ENCODE measurements at regions not wholly inside any gene's neighbourhood (a gene's known extent, or its start where the extent isn't known, plus 50 kb on each side); places are given as distances from the start of the nearest gene placed in this dataset.
"Not testable (repeated sequence)": the region's sequence is repeated elsewhere in the genome, so short reads cannot be mapped to it uniquely, and the experiment has no call there.

DNA sequence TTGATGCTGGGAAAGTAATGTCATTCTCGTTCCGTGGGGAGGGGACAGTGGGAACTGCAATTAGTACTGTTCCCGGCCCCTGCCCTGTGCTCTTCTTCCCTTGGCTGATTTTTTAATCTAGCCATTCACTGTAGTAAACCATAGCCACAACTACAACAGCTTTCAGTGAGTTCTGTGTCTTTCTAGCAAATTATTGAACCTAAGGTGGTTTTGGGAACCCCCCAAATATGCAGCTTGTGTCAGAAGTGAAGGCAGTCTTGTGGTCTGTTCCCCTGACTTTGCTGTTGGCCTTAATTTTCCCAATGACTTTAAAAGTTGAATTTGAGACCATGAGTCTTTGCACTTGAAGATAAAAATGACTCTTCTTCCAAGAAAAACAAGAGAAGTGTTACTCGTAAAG, 114.3 kb upstream of the ETV6 start:
- in situ Hi-C loops (cut with MboI; ENCODE audit: low sequenced_read_pairs): no loop called here

DNA sequence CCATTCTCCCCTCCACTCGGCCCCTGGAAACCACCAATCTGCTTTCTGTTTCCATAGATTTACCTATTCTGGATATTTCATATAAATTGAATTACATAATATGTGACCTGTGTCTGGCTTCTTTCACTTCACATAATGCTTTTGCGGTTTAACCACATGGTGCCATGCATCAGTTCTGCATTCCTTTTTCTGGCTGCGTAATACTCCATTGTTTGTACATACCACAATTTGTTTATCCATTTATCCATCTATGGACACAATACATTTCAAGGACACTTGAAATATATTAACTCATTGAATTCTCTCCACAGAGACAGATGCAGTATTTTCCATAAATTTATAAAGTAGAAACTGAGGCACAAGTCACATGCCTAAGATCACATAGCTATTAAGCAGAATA, 110.3 kb upstream of the ETV6 start:
- in situ Hi-C loops (cut with MboI; ENCODE audit: low sequenced_read_pairs): no loop called here

DNA sequence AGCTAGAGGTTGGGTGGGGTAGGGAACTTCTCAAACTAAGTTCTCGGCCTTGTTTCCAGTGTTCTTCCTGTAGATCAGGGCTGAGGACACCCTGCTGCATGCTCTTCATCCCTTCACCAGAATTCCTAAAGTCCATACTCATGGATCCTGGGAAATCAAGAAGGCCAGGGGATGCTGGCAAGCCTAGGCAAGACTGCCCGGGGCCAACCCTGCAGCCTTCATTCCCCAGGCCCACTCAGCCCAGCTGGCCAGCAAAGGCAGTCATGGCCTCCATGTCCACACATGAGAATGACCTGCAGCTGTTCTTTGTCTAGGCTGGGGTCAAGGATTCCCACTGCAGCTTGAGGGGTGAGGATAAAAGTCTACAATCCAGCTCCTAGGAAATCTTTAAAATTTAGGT, 109.3 kb upstream of the ETV6 start:
- in situ Hi-C loops (cut with MboI; ENCODE audit: low sequenced_read_pairs): no loop called here

DNA sequence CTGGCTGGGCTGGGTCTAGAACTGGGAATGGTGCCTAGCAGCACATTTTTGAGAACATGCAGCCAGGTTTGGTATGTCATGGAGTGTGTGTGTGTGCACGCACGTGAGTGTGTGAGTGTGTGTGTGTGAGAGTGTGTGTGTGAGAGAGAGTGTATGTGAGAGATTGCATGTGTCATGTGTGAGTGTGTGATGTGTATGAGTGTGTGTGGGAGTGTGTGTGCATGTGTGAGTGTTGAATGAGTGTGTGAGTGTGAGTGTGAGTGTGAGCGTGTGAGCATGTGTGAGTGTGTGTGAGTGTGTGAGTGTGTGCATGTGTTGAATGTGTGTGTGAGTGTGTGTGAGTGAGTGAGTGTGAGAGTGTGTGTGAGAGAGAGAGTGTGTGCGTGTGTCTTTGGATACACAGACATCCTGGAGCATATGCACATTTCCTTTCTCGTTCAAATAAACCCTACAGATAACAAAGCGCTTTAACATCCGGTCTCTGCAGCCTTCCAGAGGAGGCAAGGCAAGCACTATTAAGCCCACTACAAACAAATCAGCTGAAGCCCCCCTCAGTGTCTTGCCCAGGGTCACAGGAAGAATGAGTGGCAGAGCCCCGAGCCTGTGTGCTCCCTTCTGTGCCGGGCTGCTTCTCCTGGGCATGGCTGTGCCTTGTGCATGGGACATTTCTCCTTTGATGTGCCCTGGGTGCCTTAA, 108.7 kb upstream of the ETV6 start:
- in situ Hi-C loops (cut with MboI; ENCODE audit: low sequenced_read_pairs): no loop called here

DNA sequence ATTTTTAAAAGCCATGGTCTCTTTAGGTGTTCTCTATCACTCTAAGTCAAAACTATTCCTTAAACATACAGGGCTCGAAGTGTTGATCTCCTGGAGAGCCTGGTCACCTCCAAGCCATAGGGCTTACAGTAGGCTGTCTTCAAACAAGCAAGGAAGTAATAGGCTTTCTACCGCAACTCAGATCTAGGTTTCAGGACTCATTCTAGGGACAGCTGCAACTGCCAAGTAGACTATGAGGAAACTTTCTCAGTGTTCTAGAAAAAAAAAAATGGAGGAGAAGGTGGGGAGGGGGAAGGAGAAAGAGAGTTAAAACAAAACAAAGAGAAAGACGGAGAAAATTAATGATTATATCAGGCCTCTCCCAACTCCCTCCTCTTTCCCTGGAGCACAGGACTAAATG, 106.9 kb upstream of the ETV6 start:
- in situ Hi-C loops (cut with MboI; ENCODE audit: low sequenced_read_pairs): no loop called here

DNA sequence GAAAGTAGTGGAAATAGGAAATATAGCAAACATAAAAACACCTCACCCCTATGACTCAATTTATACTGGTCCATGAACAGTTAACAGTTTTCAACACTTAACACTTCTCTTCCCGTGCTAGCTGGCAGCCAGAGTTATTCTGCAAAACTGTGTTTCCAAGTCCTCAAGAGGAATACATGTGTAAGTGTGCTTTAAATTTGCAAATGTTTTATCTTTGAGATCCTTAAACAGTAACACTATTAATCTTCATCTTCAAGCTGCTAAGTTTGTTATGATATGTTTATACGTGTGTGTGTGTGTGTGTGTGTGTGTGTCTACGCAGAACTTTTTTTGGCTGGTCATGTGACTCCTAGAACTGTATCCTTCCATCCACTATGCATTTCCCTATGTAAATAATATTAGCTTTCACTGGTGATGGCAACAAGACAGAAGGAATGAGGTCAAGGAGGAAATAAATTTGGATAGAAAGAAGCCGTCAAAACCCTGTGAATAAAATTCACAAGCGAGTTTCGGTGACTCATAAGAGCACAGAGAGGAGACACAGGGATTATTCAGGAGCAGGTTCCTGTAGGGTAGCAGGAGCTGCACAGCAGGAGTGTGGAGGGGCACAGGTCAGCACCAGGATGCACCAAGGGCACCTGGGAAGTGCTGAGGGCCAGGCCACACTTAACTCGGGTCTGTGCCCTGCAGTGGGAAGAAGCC, 105.9 kb upstream of the ETV6 start:
- in situ Hi-C loops (cut with MboI; ENCODE audit: low sequenced_read_pairs): no loop called here

DNA sequence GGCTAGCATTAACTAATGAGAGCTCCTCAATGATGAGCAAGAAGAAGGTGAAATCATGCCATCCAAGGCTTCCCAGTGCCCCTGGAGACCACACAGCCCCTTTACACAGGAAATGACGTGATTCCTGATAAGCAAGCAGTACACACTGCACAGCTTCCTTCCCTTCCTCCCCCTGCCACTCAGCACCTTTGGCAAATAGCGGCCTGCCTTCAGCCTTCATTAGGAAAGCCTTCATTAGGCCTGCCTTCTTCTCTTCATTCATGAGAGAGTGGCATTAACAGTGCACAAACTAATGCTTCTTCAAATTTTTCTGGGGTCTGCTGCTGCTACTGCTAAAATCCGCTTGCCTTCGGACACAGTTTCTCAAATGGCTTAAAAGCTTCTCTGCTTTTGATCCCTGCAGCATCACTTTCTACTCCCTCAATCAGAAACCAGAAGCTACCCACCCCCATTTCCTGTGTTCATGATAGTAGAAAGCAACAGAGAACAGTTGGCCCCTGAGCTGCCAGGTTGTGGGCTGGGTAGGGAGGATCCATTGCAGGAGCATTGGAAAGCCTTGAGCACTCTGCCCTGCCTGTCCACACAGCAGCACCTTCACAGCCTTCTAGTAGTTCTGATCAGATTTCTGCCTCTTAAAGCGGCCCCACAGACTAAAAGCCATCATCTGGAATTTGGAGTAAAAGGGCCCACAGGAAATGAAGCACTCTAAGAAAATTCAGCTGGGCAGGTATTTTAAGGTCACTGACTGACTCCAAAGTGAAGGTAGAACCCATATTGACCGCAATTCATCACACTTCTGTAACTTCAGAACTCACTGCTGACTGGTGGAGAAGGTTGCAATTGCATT, 103.8 kb upstream of the ETV6 start:
- in situ Hi-C loops (cut with MboI; ENCODE audit: low sequenced_read_pairs): no loop called here

DNA sequence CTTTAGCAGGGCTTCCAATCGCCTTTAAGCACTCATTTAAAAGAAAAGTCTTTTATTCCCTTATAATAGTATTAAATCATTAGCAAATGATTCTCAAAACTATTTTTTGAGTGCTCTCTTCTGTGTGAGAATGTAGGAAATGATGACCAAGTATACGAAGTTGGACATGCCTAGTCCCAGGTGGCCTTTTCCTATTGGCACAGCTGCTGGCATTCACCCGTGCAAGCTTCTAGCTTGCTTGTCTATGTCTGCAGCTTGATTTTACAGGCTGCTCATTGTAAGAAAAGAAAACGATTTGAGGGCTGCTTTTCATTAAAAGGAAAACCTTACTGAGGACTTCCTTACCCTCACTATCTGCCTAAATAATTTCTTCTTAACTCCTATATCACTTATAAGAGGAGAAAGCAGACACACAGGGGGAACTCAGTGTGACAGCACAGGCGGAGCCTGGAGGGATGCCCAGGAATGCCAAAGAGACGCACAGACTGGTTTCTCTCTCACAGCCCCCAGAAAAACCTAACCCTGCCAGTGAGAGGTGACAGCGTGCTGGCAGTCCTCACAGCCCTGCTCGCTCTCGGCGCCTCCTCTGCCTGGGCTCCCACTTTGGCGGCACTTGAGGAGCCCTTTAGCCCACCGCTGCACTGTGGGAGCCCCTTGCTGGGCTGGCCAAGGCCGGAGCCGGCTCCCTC, 102.7 kb upstream of the ETV6 start:
- in situ Hi-C loops (cut with MboI; ENCODE audit: low sequenced_read_pairs): not testable (repeated sequence)

DNA sequence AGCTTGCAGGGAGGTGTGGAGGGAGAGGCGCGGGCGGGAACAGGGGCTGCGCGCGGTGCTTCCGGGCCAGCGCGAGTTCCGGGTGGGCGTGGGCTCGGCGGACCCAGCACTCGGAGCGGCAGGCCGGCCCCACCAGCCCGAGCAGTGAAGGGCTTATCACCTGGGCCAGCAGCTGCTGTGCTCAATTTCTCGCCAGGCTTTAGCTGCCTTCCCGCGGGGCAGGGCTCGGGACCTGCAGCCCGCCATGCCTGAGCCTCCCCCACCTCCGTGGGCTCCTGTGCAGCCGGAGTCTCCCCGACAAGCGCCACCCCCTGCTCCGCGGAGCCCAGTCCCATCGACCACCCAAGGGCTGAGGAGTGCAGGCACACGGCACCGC, 102.2 kb upstream of the ETV6 start:
- in situ Hi-C loops (cut with MboI; ENCODE audit: low sequenced_read_pairs): not testable (repeated sequence)

DNA sequence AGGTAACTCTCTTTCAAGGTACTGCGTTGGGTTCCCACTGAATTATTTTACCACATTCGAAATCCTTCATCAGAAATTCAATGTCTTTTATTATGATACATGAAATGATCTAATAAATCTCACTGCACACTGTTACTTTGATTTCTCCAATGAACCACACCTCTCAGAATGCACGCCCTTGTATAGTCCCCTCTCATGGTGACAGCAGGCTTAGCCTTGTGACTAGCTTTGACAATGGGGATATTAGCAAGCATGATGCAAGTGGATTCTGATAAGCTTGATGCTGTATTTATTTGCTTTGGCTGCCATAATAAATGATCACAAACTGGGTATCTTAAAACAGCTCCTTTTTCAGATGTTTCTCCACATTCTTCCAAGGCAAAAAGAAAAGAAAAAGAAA, 100.4 kb upstream of the ETV6 start:
- in situ Hi-C loops (cut with MboI; ENCODE audit: low sequenced_read_pairs): no loop called here

DNA sequence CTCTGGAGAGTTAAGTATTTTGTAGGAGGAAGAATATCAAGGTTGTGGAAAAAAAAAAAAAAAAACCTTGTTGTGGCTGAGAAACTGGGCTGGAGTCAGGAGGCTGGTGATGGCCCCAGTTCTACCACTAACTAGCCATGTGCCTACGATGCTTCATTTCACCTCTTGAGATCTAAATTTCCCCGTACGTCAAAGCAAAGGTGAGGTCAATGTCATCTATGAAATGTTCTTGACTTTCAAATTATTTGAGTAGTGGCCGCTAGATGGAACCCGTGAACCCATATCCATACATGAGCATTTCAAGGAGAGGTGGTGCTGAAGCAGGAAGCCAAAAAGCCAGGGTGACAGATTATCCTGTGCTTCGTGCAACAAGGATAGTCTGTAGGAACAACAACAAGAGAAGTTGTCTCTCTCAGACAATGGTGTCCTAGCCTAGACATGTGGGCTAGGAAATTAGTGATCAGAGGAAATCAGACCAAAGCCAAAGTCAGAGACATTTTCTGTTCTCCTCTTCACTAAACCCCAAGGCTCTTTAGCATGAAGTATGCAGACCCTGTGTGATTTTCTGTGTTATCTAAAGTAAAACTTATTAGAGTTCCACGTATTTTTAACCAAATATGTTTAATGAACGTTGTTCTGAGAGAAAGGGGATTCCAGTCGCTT, 95.5 kb upstream of the ETV6 start:
- in situ Hi-C loops (cut with MboI; ENCODE audit: low sequenced_read_pairs): loop anchor here (10.0 to 25.0 kb wide), 2 partner anchors 491 to 783 kb away; no protein-coding TSS in a partner anchor

DNA sequence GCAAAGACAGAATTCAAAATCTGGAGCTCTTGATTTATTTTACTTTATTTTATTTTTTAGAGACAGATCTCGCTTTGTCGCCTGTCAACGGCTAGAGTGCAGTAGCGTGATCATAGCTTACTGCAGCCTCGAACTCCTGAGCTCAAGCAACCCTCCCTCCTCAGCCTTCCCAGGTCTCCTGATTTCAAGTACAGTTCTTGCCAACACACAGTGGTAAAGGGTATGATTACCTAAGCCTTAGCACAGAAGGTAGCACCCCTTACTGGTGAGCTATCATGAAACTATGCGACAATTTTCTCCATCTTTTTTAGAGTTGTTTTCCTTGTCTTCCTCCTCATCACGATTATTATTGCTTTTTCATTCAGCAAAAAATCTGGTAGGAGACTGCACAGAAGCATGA, 94.3 kb upstream of the ETV6 start:
- in situ Hi-C loops (cut with MboI; ENCODE audit: low sequenced_read_pairs): loop anchor here (10.0 to 25.0 kb wide), 2 partner anchors 490 to 782 kb away; no protein-coding TSS in a partner anchor

DNA sequence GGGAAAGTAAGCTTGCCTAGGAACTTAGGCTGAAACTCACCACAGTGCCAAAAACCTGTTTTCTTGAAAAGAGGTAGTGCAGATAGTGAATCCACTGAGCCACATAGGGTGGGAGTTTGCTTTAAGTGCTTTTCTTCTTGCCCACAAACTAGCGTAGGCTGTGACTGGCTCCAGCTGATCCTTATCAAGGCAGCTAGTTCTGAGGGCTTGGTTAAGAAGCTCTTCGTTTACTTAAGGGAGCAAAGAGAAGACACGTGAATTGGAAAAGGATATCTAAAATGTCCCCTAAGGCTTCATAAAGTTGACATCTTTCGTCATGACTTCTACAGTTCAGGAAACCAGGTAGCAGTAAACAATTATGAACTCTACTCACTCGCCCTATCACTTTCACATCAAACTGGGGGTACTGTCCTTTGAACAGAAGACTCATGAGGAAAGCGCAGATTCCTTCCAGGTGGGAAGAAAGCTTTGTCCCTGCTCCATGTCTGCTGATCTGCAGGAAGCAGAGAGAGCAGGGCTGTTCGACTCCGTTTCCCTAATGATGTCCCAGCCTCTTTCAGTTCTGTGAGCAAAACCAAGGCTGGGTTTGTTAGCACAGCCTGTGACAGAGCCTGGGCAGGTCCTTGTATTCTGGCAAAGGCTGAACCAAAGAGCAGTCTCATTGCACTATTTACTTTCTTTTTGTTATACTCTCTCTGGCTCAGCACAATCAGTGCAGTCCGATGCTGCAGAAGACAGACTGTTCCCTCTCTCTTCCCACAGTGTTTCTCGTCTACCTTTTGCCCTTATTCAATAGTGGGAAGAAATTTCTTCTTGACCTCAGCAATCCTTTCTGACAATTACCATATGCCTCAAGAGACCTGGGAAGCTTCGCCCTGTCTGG, 93.5 kb upstream of the ETV6 start:
- in situ Hi-C loops (cut with MboI; ENCODE audit: low sequenced_read_pairs): loop anchor here (10.0 to 25.0 kb wide), 2 partner anchors 489 to 781 kb away; no protein-coding TSS in a partner anchor

DNA sequence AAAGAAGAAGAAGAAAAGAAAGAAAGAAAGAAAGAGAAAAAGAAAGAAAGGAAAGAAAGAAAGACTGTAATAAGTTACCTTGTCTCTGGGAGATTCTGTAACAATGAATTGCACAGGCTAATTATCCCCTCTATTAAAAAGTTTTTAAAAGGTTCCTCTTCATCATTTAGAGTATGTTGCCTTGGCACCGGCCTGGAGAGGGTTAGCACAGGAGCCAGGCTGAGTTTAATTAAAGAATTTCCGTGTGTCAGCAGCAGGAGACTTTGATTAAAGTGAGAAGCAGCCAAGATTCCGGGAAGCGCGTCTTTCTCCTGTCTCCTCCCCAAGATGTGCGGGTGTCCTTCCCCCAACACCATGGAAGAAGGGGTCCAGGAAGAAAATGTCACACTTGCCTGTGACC, 92.8 kb upstream of the ETV6 start:
- in situ Hi-C loops (cut with MboI; ENCODE audit: low sequenced_read_pairs): loop anchor here (10.0 to 25.0 kb wide), 2 partner anchors 488 to 781 kb away; no protein-coding TSS in a partner anchor

DNA sequence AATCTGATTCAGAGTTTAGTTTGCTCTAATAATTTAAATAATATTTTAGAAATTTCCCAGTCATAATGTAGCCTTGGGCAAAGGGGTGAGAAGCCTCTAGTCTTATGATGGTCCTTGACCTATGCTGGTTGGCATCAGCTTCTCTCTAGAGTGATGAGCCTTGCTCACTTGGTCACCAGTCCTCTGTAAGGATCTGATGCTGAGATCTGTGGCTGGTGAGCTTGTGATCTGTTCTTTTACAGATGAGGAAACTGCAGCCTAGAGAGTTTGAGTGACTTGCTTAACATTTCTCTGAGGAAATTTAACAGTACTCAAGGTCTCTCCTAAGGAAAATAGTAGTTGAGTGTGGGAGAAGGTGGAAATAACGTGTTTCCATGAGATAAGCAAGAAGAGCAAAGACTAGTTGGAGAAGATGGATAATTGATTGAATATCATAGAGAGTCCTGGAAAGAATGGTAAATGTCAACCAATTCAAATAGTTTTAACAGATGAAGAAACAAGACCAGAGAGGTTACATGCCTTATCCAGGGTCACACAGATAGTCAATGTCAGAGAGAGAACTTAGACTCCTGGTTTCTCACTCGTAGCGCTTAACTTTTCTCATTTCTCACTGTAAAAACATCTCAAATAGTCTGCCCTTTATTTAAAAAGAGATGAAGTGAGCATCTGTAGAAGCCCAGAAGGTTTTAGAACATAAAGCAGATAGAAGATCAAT, 89.7 kb upstream of the ETV6 start:
- in situ Hi-C loops (cut with MboI; ENCODE audit: low sequenced_read_pairs): loop anchor here (10.0 to 25.0 kb wide), 2 partner anchors 485 to 778 kb away; no protein-coding TSS in a partner anchor

DNA sequence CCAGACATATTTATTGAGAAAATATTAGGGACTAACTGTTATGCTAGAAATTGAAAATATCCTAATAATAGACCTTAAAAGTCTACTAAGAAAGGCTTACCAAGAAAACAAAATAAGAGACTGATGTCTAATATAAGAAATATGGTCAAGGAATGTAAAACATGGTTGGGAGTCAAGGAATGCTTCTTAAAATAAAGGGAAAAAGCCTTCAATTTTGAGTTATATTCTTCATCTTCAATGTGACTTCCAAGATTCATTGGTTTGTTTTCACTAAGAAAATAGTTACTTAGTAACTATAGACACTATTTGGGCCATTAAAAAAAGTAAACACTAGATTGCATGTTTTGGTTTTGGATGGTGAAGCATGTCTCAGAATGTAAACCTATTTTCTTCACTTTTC, 88.1 kb upstream of the ETV6 start:
- in situ Hi-C loops (cut with MboI; ENCODE audit: low sequenced_read_pairs): loop anchor here (25.0 kb wide), 1 partner anchor 776 kb away; no protein-coding TSS in a partner anchor

DNA sequence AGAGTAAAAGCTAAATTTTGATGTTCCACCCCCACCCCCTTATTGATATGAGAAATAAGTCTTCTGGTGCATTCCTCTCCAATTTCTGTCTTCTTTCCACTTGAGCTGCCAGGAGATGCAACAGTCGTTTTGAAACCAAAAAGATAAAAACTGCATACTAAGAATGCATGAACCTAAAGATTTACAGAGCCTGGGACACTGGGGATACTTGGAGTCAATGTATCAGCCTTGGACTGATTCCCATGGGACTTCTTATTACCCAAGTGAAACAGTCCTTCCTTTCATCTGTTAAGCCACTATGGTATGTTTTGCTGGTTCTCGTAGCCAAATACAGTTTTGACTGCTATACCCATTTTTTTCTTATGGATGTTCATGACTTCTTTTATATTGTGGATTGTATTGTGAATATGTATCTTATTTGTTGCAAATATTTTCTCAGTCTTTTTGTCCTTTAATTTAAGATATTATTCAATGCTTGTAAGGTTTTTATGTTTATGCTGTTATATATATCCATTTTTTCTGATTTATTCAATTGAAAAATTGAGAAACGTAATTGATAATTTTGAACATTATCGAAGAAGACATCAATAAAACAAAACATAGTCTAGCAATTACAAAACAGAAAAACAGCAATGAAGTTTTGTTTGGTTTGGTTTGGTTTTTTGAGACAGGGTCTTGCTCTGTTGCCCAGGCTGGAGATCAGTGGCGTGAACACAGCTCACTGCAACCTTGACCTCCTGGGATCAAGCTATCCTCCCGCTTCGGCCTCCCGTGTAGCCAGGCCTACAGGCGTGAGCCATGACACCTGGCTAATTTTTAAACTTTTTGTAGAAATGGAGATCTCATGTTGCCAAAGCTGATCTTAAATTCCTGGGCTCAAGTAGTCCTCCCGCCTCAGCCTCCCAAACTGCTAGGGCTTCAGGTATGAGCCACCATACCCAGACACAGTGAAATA, 85.4 kb upstream of the ETV6 start:
- in situ Hi-C loops (cut with MboI; ENCODE audit: low sequenced_read_pairs): loop anchor here (25.0 kb wide), 1 partner anchor 773 kb away; no protein-coding TSS in a partner anchor
